ENCODE measurements at regions not wholly inside any gene's neighbourhood (a gene's known extent, or its start where the extent isn't known, plus 50 kb on each side); places are given as distances from the start of the nearest gene placed in this dataset.
"Not testable (repeated sequence)": the region's sequence is repeated elsewhere in the genome, so short reads cannot be mapped to it uniquely, and the experiment has no call there.

GRCh38 chrX:96214681-96215080, 470.0 kb upstream of the DIAPH2 start:
- not testable (repeated sequence) for DNase-seq (ENCODE audit: low spot score)

- DNase-seq (ENCODE audit: low spot score): no peak
These were observed 460.4 kb upstream of the DIAPH2 start for GRCh38 chrX:96224279-96224678.

DNA sequence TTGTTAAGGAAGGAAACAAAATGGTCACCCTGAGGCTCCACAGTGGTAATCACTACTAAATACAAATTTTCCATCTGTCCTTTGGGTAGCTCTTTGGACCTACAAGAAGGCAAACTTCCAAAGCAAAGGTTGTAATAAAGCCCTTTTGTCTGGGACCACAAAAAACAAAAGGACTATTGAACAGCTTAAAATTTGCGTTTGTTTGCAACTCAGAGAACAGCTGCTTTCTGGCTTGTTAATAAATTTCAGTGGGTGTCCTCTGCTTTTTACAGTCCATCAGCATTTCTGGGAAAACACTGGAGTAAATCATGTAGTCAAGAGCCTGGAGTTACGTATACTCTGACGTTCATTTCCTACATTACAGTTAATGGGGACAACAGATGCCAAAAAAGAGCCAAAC, 439.7 kb upstream of the DIAPH2 start:
- no peak for DNase-seq (ENCODE audit: low spot score)

GRCh38 chrX:96246436-96246835, 438.2 kb upstream of the DIAPH2 start:
- DNase-seq (ENCODE audit: low spot score): no peak

All from ecto neural progenitor cell (in vitro differentiated cells).